Vagina (tissue), 2 donors: ENCODE measurements at regions not wholly inside any gene's neighbourhood (a gene's known extent, or its start where the extent isn't known, plus 50 kb on each side); places are given as distances from the start of the nearest gene placed in this dataset.
"Not testable (repeated sequence)": the region's sequence is repeated elsewhere in the genome, so short reads cannot be mapped to it uniquely, and the experiment has no call there.

ENCODE experiments used
- DNase-seq, 2 donors: peaks; one replicate each; pipeline ENCODE4 v3.0.0-alpha.2; 2017; ENCODE audit errors: extremely low spot score in 2 of 2
- H3K27ac ChIP-seq: fragments of 200-600 bp; sonication (generic); one replicate; pipeline ENCODE4 v1.5.1; 2019
- H3K27me3 ChIP-seq: fragments of 200-600 bp; sonication (generic); one replicate; pipeline ENCODE4 v1.5.1; 2019
- H3K36me3 ChIP-seq, 2 donors: fragments of 200-600 bp; sonication (generic); one replicate each; pipeline ENCODE4 v1.5.1; 2017 to 2019
- H3K4me1 ChIP-seq: fragments of 200-600 bp; sonication (generic); one replicate; pipeline ENCODE4 v1.5.1; 2019
- H3K4me3 ChIP-seq, 2 donors: fragments of 200-600 bp; sonication (generic); 1 replicate in 1 of 2; 2 replicates in 1 of 2; pipeline ENCODE4 v1.5.1; 2016 to 2019
- H3K9me3 ChIP-seq: fragments of 200-600 bp; sonication (generic); one replicate; pipeline ENCODE4 v1.5.1; 2019
- CTCF ChIP-seq, 3 experiments: fragments of 450-650 bp in 2 of 3; fragments of 200-600 bp in 1 of 3; sonication (generic) in 1 of 3; IDR thresholded peaks; one replicate each; pipeline ENCODE4 v1.5.1; 2017 to 2019; ENCODE audit warnings: antibody characterized with exemption in 3 of 3, mild to moderate bottlenecking in 2 of 3, moderate library complexity in 2 of 3
- POLR2A ChIP-seq, 2 donors: fragments of 450-650 bp; IDR thresholded peaks; one replicate each; pipeline ENCODE4 v1.6.1; 2017; ENCODE audit warnings: antibody characterized with exemption in 2 of 2, mild to moderate bottlenecking in 2 of 2, moderate library complexity in 2 of 2
- POLR2AphosphoS5 ChIP-seq, 2 donors: sonication (generic); formaldehyde crosslinking; IDR thresholded peaks; one replicate each; pipeline ENCODE4 v1.9.0; 2017; ENCODE audit warnings: antibody characterized with exemption in 2 of 2, mild to moderate bottlenecking in 2 of 2, low read depth in 1 of 2; ENCODE audit not compliant: insufficient read depth in 1 of 2
- intact Hi-C: fragments of 100-400 bp; cut with DNase I; formaldehyde crosslinking; loops from one replicate; pipeline ENCODE4 v1.15.1; 2023

GRCh38 chr6:167748046-167748445 lies 78.7 kb upstream of the AFDN start:
- H3K27me3 ChIP-seq = no peaks in the 10 kb centered on the region
- intact Hi-C loops = no loop called here
- no peak overlapping the region for H3K4me3 ChIP-seq
- no peak overlapping the region for H3K27ac ChIP-seq
- no peak for TF ChIP-seq POLR2AphosphoS5 (IDR thresholded peaks at IDR 0.05; ENCODE audit: insufficient read depth in 1 of 2, low read depth in 1 of 2)
- TF ChIP-seq POLR2A (IDR thresholded peaks at IDR 0.05) = no peak
- no peak for TF ChIP-seq CTCF (IDR thresholded peaks at IDR 0.05)
- DNase-seq = no peak
- no peaks in the 10 kb centered on the region for H3K9me3 ChIP-seq
- H3K36me3 ChIP-seq = no peaks in the 10 kb centered on the region
- H3K4me1 ChIP-seq = peaks cover 44% of the 10 kb centered on the region

- Histone ChIP-seq H3K4me1 (peaks cover 44% of the 10 kb centered on the region), H3K4me3 (no peak overlapping the region), H3K9me3 (no peaks in the 10 kb centered on the region), H3K27me3 (no peaks in the 10 kb centered on the region), H3K27ac (no peak overlapping the region), H3K36me3 (no peaks in the 10 kb centered on the region)
- TF ChIP-seq POLR2AphosphoS5 (IDR thresholded peaks at IDR 0.05; ENCODE audit: insufficient read depth in 1 of 2, low read depth in 1 of 2) = no peak
- no peak for TF ChIP-seq CTCF (IDR thresholded peaks at IDR 0.05)
- no peak for TF ChIP-seq POLR2A (IDR thresholded peaks at IDR 0.05)
- intact Hi-C loops = no loop called here
- no peak for DNase-seq
Observed at GRCh38 chr6:167748458-167749379, 78.0 kb upstream of the AFDN start.

GRCh38 chr6:167750956-167751358 lies 75.8 kb upstream of the AFDN start:
- H3K36me3 ChIP-seq = no peaks in the 10 kb centered on the region
- no peak overlapping the region for H3K27ac ChIP-seq
- intact Hi-C loops = no loop called here
- DNase-seq = no peak
- peaks cover 33% of the 10 kb centered on the region for H3K4me1 ChIP-seq
- peak overlapping the region in 1 of 2 donors; percentile 15 for H3K4me3 ChIP-seq
- TF ChIP-seq CTCF (IDR thresholded peaks at IDR 0.05) = no peak
- TF ChIP-seq POLR2AphosphoS5 (IDR thresholded peaks at IDR 0.05; ENCODE audit: insufficient read depth in 1 of 2, low read depth in 1 of 2) = peak; percentile 70 to 93
- H3K9me3 ChIP-seq = no peaks in the 10 kb centered on the region
- no peaks in the 10 kb centered on the region for H3K27me3 ChIP-seq

GRCh38 chr6:167751579-167752115 lies 75.1 kb upstream of the AFDN start:
- Histone ChIP-seq H3K9me3 (no peaks in the 10 kb centered on the region), H3K27me3 (no peaks in the 10 kb centered on the region), H3K4me3 (peak overlapping the region in 1 of 2 donors; percentile 15), H3K27ac (no peak overlapping the region), H3K36me3 (no peaks in the 10 kb centered on the region), H3K4me1 (peaks cover 32% of the 10 kb centered on the region)
- intact Hi-C loops = no loop called here
- TF ChIP-seq CTCF (IDR thresholded peaks at IDR 0.05) (no peak), POLR2A (IDR thresholded peaks at IDR 0.05) (no peak), POLR2AphosphoS5 (IDR thresholded peaks at IDR 0.05; ENCODE audit: insufficient read depth in 1 of 2, low read depth in 1 of 2) (no peak)
- no peak for DNase-seq

GRCh38 chr6:167753281-167753680 lies 73.4 kb upstream of the AFDN start:
- H3K4me1 ChIP-seq = peaks cover 28% of the 10 kb centered on the region
- DNase-seq, H3K36me3 ChIP-seq, H3K27ac ChIP-seq, H3K4me3 ChIP-seq, intact Hi-C loops, H3K9me3 ChIP-seq, H3K27me3 ChIP-seq: not testable (repeated sequence)
